ENCODE measurements at regions not wholly inside any gene's neighbourhood (a gene's known extent, or its start where the extent isn't known, plus 50 kb on each side); places are given as distances from the start of the nearest gene placed in this dataset.

- Histone ChIP-seq H3K27me3 (replicated peaks; ENCODE audit: insufficient read depth, low read length) (no peaks in the 10 kb centered on the region), H3K4me2 (ENCODE audit: low read depth, low read length) (no peak overlapping the region), H2AFZ (ENCODE audit: low read length) (no peak overlapping the region), H3K4me3 (ENCODE audit: low read length) (no peak overlapping the region), H3K4me1 (ENCODE audit: low read length) (no peaks in the 10 kb centered on the region), H3K36me3 (replicated peaks; ENCODE audit: insufficient read depth, low read length) (no peaks in the 10 kb centered on the region), H4K20me1 (ENCODE audit: insufficient read depth, low read length) (no peaks in the 10 kb centered on the region), H3K9ac (ENCODE audit: low read length) (no peak overlapping the region), H3F3A (ENCODE audit: insufficient read depth, low read length) (peaks cover 3% of the 10 kb centered on the region), H3K27ac (ENCODE audit: low read length) (no peak overlapping the region), H3K9me2 (replicated peaks; ENCODE audit: insufficient read depth, low read length) (no peaks in the 10 kb centered on the region), H3K9me3 (replicated peaks; ENCODE audit: insufficient read depth, low read length) (no peaks in the 10 kb centered on the region), H3K79me2 (ENCODE audit: low read length) (peaks cover 31% of the 10 kb centered on the region)
- TF ChIP-seq EZH2phosphoT487 (IDR thresholded peaks at IDR 0.05; ENCODE audit: low read length) (no peak), CTCF (IDR thresholded peaks at IDR 0.05; ENCODE audit: low read length) (no peak), EZH2 (optimal IDR thresholded peaks at IDR 0.05; ENCODE audit: low read depth, low read length) (no peak)
- DNase-seq: no peak
Observed at GRCh38 chr22:48584170-48584569, 1243.5 kb downstream of the BRD1 start.

- Histone ChIP-seq H3K79me2 (ENCODE audit: low read length) (peaks cover 33% of the 10 kb centered on the region), H3K9me3 (replicated peaks; ENCODE audit: insufficient read depth, low read length) (no peaks in the 10 kb centered on the region), H3K27ac (ENCODE audit: low read length) (no peak overlapping the region), H3K4me2 (ENCODE audit: low read depth, low read length) (no peak overlapping the region), H3K9me2 (replicated peaks; ENCODE audit: insufficient read depth, low read length) (no peaks in the 10 kb centered on the region), H3F3A (ENCODE audit: insufficient read depth, low read length) (peaks cover 3% of the 10 kb centered on the region), H3K4me1 (ENCODE audit: low read length) (no peaks in the 10 kb centered on the region), H2AFZ (ENCODE audit: low read length) (no peak overlapping the region), H3K27me3 (replicated peaks; ENCODE audit: insufficient read depth, low read length) (no peaks in the 10 kb centered on the region), H3K4me3 (ENCODE audit: low read length) (no peak overlapping the region), H3K9ac (ENCODE audit: low read length) (no peak overlapping the region), H3K36me3 (replicated peaks; ENCODE audit: insufficient read depth, low read length) (no peaks in the 10 kb centered on the region), H4K20me1 (ENCODE audit: insufficient read depth, low read length) (no peaks in the 10 kb centered on the region)
- TF ChIP-seq EZH2phosphoT487 (IDR thresholded peaks at IDR 0.05; ENCODE audit: low read length) (no peak), EZH2 (optimal IDR thresholded peaks at IDR 0.05; ENCODE audit: low read depth, low read length) (no peak), CTCF (IDR thresholded peaks at IDR 0.05; ENCODE audit: low read length) (no peak)
- no peak for DNase-seq
Observed at GRCh38 chr22:48581796-48582469, 1245.7 kb downstream of the BRD1 start.

DNA sequence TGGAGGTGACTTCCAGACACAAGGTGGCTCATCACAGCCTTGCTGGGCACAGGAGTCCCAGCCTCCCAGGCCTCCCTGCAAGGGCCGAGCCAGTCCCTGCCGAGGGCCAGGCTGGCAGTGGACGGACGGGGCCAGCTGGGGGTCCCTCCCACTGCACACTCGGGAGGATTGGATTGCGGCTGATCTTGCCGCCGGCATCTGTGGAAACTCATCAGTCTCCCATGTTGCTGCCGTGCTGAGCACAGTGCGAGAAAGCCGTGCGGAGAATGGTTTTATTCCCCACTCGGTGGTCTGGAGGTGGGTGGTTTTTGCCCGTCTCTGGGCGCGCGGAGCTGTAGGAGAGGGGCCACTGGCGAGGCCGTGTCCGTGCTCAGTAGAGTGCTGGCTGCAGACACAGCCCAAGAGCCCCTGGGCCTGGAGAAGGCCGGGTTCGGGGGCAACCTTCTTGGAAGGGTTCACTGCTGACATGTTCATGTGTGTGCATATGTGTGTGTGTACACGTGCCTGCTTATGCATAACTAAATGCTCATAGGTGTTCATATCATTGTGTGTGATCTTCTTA is 1246.4 kb downstream of the BRD1 start:
- H3K4me3 ChIP-seq (ENCODE audit: low read length): no peak overlapping the region
- no peak overlapping the region for H2AFZ ChIP-seq (ENCODE audit: low read length)
- H3K9me2 ChIP-seq (replicated peaks; ENCODE audit: insufficient read depth, low read length): no peaks in the 10 kb centered on the region
- no peaks in the 10 kb centered on the region for H3K9me3 ChIP-seq (replicated peaks; ENCODE audit: insufficient read depth, low read length)
- H3K27me3 ChIP-seq (replicated peaks; ENCODE audit: insufficient read depth, low read length): no peaks in the 10 kb centered on the region
- DNase-seq: no peak
- H3K36me3 ChIP-seq (replicated peaks; ENCODE audit: insufficient read depth, low read length): no peaks in the 10 kb centered on the region
- peaks cover 26% of the 10 kb centered on the region for H3K79me2 ChIP-seq (ENCODE audit: low read length)
- H3K27ac ChIP-seq (ENCODE audit: low read length): no peak overlapping the region
- H3F3A ChIP-seq (ENCODE audit: insufficient read depth, low read length): peaks cover 3% of the 10 kb centered on the region
- no peaks in the 10 kb centered on the region for H4K20me1 ChIP-seq (ENCODE audit: insufficient read depth, low read length)
- H3K9ac ChIP-seq (ENCODE audit: low read length): no peak overlapping the region
- no peak overlapping the region for H3K4me2 ChIP-seq (ENCODE audit: low read depth, low read length)
- no peak for TF ChIP-seq EZH2 (optimal IDR thresholded peaks at IDR 0.05; ENCODE audit: low read depth, low read length)
- no peak for TF ChIP-seq EZH2phosphoT487 (IDR thresholded peaks at IDR 0.05; ENCODE audit: low read length)
- TF ChIP-seq CTCF (IDR thresholded peaks at IDR 0.05; ENCODE audit: low read length): no peak
- no peaks in the 10 kb centered on the region for H3K4me1 ChIP-seq (ENCODE audit: low read length)

Data from MM.1S (cell line).